ENCODE measurements at regions not wholly inside any gene's neighbourhood (a gene's known extent, or its start where the extent isn't known, plus 50 kb on each side); places are given as distances from the start of the nearest gene placed in this dataset.
"Not testable (repeated sequence)": the region's sequence is repeated elsewhere in the genome, so short reads cannot be mapped to it uniquely, and the experiment has no call there.

DNA sequence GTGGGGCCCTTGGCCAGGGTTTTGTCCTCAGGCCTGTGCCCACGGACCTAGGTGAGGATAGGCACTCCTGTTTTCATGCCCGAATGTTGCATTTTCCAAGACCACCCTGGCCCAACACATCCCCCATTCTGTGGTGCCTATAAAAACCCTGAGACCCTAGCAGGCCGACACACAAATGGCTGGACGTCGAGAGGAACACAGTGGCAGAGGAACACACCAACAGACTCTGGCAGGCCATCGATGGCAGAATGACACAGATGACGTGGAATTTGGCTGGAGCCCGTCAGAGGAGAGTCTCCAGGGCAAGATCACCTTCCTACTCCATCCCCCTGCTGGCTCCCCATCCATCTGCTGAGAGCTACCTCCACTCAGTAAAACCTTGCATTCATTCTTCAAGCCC lies 898.8 kb downstream of the ANKRD7 start:
- DNase-seq (ENCODE audit: low spot score) = no peak

DNA sequence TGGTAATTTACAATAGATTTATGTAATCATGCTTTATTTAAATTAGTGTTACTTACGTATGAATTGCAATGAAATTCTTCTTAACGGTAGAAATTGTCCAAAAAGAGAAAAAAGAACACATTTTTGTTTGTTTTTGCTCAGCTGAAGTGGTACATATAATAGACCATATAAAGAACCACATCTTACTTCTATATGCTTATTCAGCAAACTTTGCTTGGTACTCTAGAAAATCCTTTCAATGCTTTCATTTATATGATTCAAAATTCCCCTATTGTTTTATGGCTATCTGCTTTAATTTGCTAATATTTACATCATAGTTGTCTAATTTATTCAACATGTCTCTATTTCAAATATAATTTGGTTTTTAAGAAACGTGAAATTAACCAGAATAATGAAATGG lies 903.2 kb downstream of the ANKRD7 start:
- DNase-seq (ENCODE audit: low spot score) = no peak

DNA sequence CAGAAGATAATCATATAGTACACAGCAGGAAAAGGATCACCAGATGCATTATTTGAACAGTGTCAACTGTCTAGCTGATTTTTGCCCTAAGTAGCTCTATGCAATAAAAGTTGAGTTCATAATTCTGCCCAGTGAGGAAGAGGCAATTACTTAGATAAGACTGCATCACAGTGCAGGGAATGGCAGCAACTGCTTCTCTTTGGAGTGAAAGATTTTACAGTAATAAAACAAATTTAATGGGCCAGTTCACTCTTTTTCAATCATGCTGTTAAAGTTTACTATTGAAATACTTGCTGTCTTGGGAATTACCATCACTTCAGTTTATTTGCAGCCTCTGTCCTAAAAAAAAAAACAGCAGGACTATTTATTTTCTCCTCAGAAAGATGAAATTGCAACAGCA lies 907.9 kb downstream of the ANKRD7 start:
- DNase-seq (ENCODE audit: low spot score) = no peak

DNA sequence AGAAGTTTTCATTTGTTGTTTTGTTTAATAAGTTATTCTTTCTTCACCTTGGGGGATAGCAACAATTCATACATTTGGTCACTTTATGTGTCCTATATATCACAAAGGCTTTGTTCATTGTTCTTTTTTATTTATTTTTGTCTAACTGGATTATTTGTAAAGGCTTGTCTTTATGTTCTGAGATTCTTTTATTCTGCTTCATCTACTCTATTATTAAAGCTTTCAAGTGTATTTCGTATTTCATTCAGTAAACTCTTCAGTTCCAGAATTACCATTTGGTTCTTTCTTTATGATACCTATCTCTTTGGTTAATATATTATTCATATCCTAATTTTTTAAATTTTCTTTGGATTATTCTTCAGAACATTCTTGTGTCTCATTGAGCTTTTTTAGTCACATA lies 942.9 kb downstream of the ANKRD7 start:
- no peak for DNase-seq (ENCODE audit: low spot score)

DNA sequence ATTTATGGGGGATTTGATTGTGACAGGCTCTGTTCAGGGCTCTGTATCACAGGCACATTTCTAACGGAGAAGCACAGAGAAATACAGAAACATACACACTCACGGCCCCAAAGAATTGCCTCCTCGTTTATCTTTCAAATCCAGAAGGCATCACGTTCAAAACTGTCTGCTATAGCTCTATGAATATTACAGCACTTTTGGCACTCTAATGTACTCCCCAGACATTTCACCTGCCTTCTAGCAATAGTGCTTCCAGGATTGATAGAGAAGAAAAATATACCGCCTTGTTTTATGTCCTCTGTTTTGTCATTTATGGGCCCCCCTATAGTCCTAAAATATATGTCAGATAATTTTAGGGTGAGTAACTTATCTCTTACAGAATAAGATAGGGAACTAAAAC lies 947.5 kb downstream of the ANKRD7 start:
- DNase-seq (ENCODE audit: low spot score) = no peak

DNA sequence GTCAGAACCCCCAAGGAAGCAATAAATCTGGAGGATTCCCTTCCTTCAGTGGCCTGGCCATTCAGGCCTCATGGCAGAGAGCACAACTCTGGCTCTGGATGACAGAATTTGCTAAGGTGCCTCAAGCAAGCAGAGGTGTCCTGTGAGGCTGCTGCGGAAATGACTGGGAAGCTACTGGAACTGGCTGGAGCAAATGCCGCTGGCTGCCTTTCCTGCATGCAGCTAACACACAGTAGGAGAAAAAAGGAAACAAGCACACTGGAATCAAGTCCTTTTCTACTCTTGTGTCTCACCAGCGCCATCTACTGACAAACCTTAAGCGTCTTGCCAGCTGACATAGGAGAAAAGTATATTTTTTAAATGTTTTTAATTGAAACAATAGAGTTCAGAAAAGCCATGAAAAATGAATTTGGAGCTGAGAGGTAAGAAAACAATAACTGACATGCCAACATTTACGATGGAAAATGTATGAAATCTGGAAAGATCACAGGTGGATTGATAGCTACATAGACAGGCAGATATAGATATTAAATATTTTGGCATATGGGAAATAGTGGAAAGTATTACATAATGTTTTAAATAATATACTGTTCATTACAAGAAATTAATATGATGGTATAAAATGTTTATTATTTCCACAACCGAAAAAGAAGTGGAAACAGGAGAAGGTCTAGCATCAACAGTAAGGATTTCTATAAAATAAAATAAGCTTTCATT lies 951.6 kb downstream of the ANKRD7 start:
- DNase-seq (ENCODE audit: low spot score) = peak; percentile 62

DNA sequence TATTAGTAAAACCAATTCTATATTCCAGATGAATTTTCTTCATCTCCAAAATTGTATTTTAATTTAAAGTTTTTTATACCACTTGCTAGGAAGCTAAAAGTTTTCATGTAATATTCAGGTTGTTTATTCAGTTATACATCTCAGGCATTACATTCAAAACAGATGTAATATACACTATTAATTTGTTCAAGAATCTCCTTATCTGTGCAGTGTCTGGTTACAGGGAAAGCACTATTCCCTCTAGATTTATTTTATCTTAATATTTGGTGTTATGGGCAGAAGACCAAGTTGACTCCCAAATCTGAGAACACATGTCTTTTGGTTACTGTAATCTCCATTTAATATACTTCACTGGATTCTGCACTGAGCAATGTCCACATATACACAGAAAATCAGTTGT lies 953.4 kb downstream of the ANKRD7 start:
- no peak for DNase-seq (ENCODE audit: low spot score)

DNA sequence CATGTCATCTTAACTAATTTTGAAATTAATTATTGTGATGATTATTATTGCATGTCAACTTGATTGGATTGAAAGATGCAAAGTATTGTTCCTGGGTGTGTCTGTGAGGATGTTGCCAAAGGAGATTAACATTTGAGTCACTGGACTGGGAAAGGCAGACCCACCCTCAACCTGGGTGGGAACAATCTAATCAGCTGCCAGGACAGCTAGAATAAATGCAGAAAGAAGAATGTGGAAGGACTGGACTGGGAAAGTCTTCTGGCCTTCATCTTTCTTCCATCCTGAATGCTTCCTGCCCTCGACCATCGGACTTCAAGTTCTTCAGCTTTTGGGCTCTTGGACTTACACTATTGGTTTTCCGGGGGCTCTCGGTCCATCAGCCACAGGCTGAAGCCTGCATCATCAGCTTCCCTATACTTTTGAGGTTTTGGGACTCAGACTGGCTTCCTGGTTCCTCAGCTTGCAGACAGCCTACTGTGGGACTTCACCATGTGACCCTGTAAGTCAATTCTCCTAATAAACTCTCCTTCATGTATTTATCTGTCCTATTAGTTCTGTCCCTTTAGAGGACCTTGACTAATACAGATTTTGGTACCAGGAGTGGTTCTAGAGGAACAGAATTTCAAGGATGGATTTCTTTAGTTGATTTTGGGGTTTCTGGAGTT lies 959.8 kb downstream of the ANKRD7 start:
- no peak for DNase-seq (ENCODE audit: low spot score)

DNA sequence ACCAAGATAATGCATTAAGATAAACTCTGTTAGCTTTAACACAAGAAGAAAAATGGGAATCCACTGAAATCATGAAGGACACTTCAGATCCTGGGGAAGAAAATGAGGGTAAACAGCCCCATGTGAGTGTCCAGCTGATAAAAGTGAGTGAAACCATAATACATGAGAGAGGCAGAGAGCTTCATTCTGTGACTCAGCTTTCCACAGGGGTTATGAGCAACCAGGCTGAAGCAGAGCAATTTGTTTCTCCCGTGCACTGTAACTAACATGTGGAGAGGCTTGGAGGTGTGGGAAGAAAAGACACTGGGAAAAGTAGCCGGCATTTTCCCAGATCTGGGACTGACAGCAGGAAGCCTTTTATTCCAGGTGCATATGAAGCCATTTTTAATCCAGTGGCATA lies 971.7 kb downstream of the ANKRD7 start:
- DNase-seq (ENCODE audit: low spot score) = no peak

DNA sequence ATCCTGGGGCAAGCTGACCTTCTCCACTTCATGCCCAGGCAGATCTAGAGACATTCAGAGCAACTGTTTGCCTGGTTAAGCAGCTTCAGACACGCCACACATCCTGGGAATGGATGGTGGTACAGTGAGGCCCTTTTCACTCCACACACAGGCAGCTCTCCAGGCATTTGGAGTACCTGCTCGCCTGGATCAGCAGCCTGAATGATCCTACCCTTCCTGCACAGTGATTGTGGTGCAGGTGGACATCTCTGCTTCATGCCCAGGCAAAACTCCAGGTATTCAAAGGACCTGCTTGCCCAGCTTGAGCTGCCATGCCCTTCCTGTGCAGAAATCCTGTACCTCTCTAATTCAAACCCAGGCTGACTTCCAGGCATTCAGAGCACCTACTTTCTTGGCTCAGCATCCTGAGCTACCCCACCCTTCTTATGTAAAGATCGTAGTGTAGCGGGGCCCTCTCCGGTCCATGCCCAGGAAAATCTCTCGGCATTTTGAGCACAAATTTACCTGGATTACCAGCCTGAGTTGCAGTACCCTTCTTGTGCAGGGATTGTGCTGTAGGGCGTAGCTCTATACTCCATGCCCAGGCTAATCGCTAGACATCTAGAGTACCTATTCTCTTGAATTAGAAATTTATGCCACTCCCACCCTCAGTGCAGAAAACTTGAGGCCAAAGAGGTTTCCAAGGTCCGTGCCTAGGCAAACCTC lies 972.8 kb downstream of the ANKRD7 start:
- DNase-seq (ENCODE audit: low spot score) = no peak

DNA sequence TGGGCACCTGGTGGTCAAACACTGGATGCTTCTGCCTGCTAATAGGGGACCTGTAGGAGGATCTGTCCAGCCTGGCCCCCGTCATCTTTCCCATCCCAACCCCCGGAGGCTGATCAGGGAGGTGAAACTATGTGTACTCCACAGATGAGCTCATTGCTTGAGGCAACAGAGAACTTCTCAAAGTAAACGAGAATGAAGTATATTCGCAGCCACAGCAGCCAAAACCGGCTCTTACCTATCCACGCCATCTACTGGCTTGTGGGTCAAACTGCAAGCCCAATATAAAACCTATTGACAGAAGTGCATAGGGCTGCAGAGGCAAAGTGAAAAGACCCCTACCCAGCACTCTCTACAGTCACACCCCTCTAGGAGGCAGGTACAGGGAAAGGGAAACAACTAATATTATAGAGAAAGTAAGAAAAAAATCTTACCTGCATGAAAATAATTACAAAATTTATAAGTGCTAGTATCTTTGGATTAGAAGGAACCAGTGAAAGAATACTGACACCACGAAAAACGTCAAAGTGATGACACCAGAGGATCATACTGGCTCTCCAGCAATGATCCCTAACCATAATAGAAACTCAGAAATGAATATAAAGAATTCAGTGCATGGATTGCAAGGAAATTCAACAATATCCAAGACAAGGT lies 973.5 kb downstream of the ANKRD7 start:
- peak; percentile 61 for DNase-seq (ENCODE audit: low spot score)

DNA sequence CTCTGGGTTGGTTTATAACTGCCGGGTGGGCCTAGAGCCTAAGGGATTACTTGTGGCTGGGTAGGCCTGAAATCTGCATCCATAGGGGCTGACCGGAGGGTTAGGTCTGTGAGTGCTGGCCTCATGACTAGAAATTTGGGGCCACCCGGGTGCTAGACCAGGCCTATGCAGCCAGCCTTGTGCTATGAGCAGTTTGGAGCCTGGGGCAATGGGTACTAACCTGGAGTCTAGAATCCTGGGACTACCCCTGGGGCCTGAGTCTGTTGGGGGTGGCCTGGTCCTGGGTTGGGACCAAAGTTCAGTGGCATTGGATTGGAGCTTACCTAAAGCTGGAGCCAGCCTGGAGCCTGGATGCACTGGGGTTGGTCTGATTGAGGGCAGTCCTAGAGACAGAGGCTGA lies 995.2 kb downstream of the ANKRD7 start:
- no peak for DNase-seq (ENCODE audit: low spot score)

DNA sequence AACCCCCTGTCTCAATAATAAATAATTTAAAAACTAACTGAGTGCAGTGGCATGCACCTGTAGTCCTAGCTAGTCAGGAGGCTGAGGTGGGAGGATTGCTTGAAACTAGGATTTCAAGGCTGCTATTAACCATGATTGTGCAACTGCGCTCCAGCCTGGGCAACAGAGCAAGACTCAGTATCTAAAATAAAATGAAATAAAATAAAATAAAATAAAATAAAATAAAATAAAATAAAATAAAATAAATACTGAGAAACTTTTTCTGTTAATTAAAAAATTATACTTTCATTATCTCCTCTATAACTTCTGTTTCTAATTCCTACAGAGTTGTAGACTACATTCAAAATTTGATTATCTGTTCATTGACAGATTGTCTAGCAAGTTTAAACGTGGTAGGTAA lies 999.4 kb downstream of the ANKRD7 start:
- DNase-seq (ENCODE audit: low spot score) = no peak

DNA sequence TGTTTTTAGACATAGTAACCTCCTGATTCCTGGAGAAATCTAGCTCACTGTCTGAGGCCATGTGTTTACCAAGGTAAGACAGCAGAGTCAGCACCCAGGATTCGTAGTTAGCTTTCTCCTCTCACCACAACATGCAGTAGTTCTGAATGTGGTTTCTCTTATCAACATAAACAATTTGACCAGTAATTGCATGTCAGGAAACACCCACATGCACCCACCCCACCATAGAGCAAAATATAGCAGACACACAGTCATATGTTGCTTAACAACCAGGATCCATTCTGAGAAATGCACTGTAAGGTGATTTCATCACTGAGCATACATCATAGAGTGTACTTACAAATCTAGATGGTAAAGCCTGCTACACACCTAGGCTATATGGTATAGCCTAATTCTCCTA lies 1004.0 kb downstream of the ANKRD7 start:
- DNase-seq (ENCODE audit: low spot score) = no peak

DNA sequence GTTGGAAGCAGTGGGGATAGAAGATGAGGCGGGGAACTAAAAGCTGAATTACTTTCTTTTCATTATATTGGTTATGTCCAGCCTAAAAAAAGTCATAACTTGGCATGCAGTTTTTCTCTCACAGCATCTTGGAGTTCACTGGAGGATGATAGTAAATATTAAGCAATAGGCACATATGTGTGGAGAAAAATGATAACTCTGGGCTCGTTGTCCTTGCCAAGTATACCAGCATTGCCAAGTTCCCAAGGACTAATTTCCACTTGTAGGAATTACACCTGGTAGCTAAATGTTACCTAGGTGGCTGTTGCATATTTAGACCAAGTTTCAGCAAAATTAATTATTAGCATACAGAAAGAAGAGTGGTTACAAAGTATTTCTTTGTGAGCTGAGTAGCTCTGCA lies 1007.6 kb downstream of the ANKRD7 start:
- DNase-seq (ENCODE audit: low spot score) = no peak

DNA sequence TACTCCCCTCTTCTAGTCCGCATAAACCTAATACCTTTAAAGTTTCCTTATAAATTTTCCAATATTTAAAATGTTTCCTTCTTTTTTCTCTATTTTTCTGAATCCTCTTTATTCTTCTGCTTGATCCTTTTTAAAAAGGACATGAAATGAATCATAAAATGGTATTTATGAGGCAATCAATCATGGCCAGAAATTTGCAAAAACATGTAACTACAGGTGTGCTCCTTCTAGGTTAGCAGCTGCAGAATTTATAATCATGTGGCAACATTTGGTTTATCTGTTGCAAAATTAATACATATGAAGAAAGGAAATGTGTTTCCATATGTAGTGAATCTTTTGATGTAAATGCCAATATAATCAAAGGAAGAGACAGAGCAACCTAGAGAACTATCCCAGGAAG lies 1008.5 kb downstream of the ANKRD7 start:
- no peak for DNase-seq (ENCODE audit: low spot score)

DNA sequence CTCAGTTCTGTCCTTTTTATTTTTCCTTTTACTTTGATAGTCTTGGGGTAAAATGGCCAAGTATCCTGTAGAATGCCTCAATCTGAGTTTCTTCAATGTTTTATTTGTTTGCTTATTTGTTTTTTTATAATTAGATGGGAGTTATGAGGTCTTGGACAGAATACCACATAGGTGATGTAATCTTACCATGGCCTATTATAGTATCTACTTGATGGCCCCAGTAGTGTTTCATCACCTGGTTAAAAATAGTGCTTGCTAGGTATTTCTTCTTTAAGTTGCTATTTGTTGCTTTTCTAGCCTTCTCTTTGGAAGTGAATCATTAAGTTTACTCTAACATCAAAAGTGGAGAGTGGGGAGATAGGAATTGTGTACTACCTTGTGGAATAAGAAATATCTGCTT lies 1020.0 kb upstream of the KCND2 start:
- DNase-seq (ENCODE audit: low spot score) = no peak

DNA sequence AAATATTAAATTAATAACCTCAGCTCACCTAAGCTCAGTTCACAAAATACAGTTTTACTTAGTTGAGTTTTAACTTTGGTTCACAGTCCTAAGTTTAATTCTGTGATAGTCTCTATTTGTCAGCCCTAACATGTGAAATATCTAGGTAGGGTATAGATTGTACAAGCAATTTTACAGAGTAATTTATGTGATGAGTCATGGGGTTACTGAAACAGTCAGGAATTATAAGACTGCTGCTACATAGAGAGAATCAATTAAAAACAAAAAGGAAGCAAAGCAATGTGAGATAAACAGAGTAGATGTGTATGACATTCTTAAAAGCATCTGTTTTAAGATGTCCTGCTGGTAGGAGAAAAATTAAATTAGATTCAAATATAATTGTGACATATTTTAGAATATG lies 1018.2 kb upstream of the KCND2 start:
- DNase-seq (ENCODE audit: low spot score) = peak; percentile 5

DNA sequence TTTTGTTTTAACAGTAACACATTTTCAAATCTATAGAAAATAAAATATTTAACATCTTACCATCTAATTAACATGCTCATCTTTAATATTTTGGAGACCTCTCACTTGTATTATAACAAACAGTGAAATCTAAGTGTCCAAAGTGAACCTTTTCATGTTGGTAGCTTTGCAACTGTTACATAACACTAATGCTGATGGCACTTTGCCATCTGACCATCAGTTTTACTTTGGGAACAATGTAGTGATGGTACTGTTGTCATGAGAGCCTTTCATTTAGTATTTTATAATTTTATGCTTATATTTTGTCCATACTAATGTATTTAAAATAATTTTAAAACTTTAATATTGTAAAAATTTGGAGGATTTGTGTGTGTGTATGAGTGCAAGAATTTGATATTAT lies 1017.0 kb upstream of the KCND2 start:
- DNase-seq (ENCODE audit: low spot score) = no peak

DNA sequence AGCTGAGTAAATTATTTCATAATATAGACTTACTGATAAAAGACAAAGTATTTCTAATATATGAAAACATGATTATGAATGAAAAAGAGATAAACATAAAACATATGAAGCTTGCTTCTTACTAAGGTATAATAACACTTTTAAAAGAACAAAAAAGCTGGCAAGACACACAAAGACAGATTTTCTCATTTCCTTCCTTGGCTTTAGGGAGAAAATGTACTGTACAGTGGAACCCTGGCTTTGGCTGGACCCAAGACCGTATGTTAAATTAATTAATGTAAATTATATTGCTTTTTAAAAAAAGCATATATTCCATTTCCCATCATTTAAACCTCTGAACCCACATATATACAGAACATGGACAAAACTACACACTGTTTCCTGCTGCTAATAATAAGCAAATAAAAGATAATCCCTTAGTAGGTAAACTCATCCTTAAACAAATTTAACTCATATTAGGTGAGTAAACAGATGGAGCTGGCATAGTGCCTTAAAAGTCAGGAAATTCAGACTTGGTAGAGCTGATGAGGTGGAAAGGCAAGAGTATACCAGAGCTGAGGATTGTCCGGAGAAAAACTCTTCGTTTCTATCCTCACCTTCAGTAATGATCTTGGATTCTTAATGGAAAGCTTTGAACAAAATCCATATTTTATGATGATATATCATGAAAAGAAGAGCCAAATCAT lies 1016.4 kb upstream of the KCND2 start:
- DNase-seq (ENCODE audit: low spot score) = no peak

DNA sequence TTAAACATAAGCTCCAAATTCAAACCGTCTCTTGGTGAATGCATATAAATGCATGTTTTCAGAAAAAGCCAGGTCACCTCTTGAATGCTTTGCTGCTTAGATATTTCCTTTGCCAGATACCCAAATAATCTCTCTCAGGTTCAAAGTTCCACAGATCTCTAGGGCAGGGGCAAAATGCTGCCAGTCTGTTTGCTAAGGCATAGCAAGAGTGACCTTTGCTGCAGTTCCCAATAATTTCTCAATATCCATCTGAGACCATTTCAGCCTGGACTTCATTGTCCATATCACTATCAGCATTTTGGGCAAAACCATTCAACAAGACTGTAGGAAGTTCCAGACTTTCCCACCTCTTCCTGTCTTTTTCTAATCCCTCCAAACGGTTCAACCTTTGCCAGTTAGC lies 1006.2 kb upstream of the KCND2 start:
- DNase-seq (ENCODE audit: low spot score) = not testable (repeated sequence)

DNA sequence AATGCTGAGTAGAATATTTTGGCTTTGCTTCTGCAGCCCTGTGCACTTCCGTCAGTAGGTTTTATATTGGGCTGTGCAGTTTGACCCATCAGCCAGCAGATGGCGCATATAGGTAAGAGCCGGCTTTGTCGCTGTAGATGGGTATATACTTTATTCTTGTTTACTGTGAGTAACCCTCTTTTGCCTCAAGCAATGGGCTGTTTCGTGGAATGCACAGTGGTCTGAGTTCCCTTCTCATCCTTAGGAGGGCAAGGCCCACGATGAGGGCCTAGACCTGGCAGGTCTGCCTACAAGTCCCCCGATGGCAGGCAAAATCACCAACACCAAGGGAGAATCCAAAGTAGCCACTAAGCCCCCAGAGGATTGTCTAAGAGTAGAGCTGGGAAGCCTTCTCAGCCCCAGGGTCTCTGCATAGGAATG lies 1002.9 kb upstream of the KCND2 start:
- peak; percentile 67 for DNase-seq (ENCODE audit: low spot score)

Data from kidney tubule cell (primary cell).